ENCODE measurements at regions not wholly inside any gene's neighbourhood (a gene's known extent, or its start where the extent isn't known, plus 50 kb on each side); places are given as distances from the start of the nearest gene placed in this dataset.

- TF ChIP-seq POLR2AphosphoS5 (IDR thresholded peaks at IDR 0.05; ENCODE audit: low read depth, low read length) (no peak), TAF1 (IDR thresholded peaks at IDR 0.05; ENCODE audit: borderline replicate concordance, insufficient read depth, low read length) (no peak), FOXP2 (optimal IDR thresholded peaks at IDR 0.05; ENCODE audit: borderline replicate concordance, extremely low read depth, extremely low read length, insufficient read depth) (no peak), SIN3A (IDR thresholded peaks at IDR 0.05; ENCODE audit: borderline replicate concordance, insufficient read depth, low read length) (no peak)
- TF ChIP-seq, protein P1, sequence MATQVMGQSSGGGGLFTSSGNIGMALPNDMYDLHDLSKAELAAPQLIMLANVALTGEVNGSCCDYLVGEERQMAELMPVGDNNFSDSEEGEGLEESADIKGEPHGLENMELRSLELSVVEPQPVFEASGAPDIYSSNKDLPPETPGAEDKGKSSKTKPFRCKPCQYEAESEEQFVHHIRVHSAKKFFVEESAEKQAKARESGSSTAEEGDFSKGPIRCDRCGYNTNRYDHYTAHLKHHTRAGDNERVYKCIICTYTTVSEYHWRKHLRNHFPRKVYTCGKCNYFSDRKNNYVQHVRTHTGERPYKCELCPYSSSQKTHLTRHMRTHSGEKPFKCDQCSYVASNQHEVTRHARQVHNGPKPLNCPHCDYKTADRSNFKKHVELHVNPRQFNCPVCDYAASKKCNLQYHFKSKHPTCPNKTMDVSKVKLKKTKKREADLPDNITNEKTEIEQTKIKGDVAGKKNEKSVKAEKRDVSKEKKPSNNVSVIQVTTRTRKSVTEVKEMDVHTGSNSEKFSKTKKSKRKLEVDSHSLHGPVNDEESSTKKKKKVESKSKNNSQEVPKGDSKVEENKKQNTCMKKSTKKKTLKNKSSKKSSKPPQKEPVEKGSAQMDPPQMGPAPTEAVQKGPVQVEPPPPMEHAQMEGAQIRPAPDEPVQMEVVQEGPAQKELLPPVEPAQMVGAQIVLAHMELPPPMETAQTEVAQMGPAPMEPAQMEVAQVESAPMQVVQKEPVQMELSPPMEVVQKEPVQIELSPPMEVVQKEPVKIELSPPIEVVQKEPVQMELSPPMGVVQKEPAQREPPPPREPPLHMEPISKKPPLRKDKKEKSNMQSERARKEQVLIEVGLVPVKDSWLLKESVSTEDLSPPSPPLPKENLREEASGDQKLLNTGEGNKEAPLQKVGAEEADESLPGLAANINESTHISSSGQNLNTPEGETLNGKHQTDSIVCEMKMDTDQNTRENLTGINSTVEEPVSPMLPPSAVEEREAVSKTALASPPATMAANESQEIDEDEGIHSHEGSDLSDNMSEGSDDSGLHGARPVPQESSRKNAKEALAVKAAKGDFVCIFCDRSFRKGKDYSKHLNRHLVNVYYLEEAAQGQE (IDR thresholded peaks at IDR 0.05; ENCODE audit: insufficient read depth in 1 of 2, low read depth in 2 of 2, low read length in 2 of 2) = no peak
Measured at GRCh38 chr14:86020841-86021240, 490.9 kb downstream of the FLRT2 start.

- TF ChIP-seq FOXP2 (optimal IDR thresholded peaks at IDR 0.05; ENCODE audit: borderline replicate concordance, extremely low read depth, extremely low read length, insufficient read depth) (no peak), TAF1 (IDR thresholded peaks at IDR 0.05; ENCODE audit: borderline replicate concordance, insufficient read depth, low read length) (no peak), SIN3A (IDR thresholded peaks at IDR 0.05; ENCODE audit: borderline replicate concordance, insufficient read depth, low read length) (no peak)
- TF ChIP-seq, protein P1 (IDR thresholded peaks at IDR 0.05; ENCODE audit: insufficient read depth in 1 of 2, low read depth in 2 of 2, low read length in 2 of 2) = no peak
Measured at GRCh38 chr14:86015941-86016340, 486.0 kb downstream of the FLRT2 start.

DNA sequence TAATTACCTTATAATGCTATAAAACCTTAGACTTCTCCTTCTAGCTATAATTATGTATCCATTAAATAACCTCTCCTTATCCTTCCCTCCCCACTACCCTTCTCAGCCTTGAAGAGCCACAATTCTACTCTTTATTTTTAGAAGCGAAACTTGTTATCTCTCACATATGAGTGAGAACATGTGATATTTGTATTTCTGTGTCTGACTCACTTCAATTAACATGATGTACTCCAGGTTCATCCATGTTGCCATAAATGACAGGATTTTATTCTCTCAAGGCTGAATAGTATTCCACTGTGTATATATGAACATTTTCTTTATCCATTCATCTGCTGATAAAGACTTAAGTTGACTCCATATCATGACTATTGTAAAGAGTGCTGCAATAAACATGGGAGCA, 485.6 kb downstream of the FLRT2 start:
- TF ChIP-seq TAF1 (IDR thresholded peaks at IDR 0.05; ENCODE audit: borderline replicate concordance, insufficient read depth, low read length) = no peak
- no peak for TF ChIP-seq FOXP2 (optimal IDR thresholded peaks at IDR 0.05; ENCODE audit: borderline replicate concordance, extremely low read depth, extremely low read length, insufficient read depth)
- no peak for TF ChIP-seq POLR2AphosphoS5 (IDR thresholded peaks at IDR 0.05; ENCODE audit: low read depth, low read length)
- TF ChIP-seq SIN3A (IDR thresholded peaks at IDR 0.05; ENCODE audit: borderline replicate concordance, insufficient read depth, low read length) = no peak
- TF ChIP-seq, protein P1 (IDR thresholded peaks at IDR 0.05; ENCODE audit: insufficient read depth in 1 of 2, low read depth in 2 of 2, low read length in 2 of 2) = no peak

DNA sequence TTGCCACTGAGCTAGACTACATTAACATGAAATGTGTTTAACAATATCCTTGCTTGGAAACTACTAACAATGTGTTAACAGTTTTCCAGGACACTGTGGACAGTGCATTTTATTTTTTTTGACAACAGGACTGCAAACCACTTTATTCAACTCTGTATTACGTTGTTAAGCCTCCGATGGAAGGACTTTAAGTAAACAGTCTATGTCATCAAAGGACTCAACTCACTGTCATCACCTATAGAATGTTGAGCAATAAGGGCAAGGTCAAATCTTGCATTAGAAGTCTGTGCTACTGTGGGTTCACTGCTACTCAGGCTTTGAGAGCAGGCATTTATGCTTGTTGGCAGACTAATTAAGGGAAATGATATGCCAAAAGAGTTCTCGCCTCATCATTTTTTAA, 483.7 kb downstream of the FLRT2 start:
- no peak for TF ChIP-seq POLR2AphosphoS5 (IDR thresholded peaks at IDR 0.05; ENCODE audit: low read depth, low read length)
- TF ChIP-seq, protein P1 (IDR thresholded peaks at IDR 0.05; ENCODE audit: insufficient read depth in 1 of 2, low read depth in 2 of 2, low read length in 2 of 2) = no peak
- no peak for TF ChIP-seq TAF1 (IDR thresholded peaks at IDR 0.05; ENCODE audit: borderline replicate concordance, insufficient read depth, low read length)
- no peak for TF ChIP-seq SIN3A (IDR thresholded peaks at IDR 0.05; ENCODE audit: borderline replicate concordance, insufficient read depth, low read length)
- TF ChIP-seq FOXP2 (optimal IDR thresholded peaks at IDR 0.05; ENCODE audit: borderline replicate concordance, extremely low read depth, extremely low read length, insufficient read depth) = no peak

DNA sequence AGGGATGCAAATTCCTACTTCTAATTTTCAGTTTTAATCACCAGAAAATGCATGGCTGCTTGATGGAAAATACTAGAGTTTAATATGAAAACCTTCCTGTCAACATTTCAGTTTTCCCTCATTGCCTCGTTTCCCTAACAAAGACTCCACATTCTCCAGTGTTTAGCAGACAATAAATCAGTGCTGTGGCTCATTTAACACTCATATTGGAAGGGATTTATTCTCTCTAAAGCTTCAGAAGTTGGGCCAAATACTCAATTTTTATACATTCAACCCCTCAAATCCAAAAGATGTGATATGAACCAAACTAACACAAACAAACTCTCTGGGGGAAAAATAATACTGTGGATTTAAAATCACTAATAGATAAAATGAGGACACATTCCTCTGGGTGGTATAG, 482.5 kb downstream of the FLRT2 start:
- TF ChIP-seq FOXP2 (optimal IDR thresholded peaks at IDR 0.05; ENCODE audit: borderline replicate concordance, extremely low read depth, extremely low read length, insufficient read depth) = no peak
- no peak for TF ChIP-seq SIN3A (IDR thresholded peaks at IDR 0.05; ENCODE audit: borderline replicate concordance, insufficient read depth, low read length)
- TF ChIP-seq POLR2AphosphoS5 (IDR thresholded peaks at IDR 0.05; ENCODE audit: low read depth, low read length) = no peak
- TF ChIP-seq, protein P1 (IDR thresholded peaks at IDR 0.05; ENCODE audit: insufficient read depth in 1 of 2, low read depth in 2 of 2, low read length in 2 of 2) = no peak
- TF ChIP-seq TAF1 (IDR thresholded peaks at IDR 0.05; ENCODE audit: borderline replicate concordance, insufficient read depth, low read length) = no peak

Data from PFSK-1 (cell line).